ENCODE measurements at regions not wholly inside any gene's neighbourhood (a gene's known extent, or its start where the extent isn't known, plus 50 kb on each side); places are given as distances from the start of the nearest gene placed in this dataset.

DNA sequence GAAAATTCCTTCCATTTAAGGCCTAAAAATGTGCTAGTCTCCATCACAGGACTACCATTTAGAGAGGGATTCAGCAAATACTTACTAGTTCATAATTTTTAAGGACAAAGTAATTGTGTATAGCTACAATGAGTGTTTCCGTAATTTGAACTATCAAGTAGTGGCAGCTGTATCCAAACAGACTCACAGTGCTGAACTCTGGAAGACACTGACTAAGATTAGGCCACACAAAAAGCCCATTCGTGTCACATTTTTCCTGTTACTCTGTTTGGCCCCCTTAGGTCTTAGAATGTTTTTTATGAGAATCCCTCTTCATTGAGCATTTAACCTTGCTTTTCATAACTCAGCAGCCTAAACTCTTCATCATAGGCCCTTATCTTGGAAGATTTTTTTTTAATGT, 731.2 kb upstream of the PCDH9 start:
- TF ChIP-seq POLR2A (IDR thresholded peaks at IDR 0.05; ENCODE audit: low read depth, low read length) (no peak), TAF1 (IDR thresholded peaks at IDR 0.05; ENCODE audit: low read depth, low read length) (no peak), POLR2AphosphoS5 (IDR thresholded peaks at IDR 0.05; ENCODE audit: low read depth, low read length) (no peak), PAX5 (IDR thresholded peaks at IDR 0.05; ENCODE audit: insufficient read depth, low read length, severe bottlenecking) (no peak), SPI1 (IDR thresholded peaks at IDR 0.05; ENCODE audit: low read depth, low read length) (no peak)
